SK-N-SH (cell line): ENCODE measurements at regions not wholly inside any gene's neighbourhood (a gene's known extent, or its start where the extent isn't known, plus 50 kb on each side); places are given as distances from the start of the nearest gene placed in this dataset.

Experiments
- CTCF ChIP-seq: fragments of 200-600 bp; sonication (generic); IDR thresholded peaks from 2 replicates; pipeline ENCODE4 v1.6.1; 2017; ENCODE audit warnings: antibody characterized with exemption, mild to moderate bottlenecking, moderate library complexity
- FOXM1 ChIP-seq: IDR thresholded peaks from 2 replicates; pipeline ENCODE4 v1.4.0; 2012; ENCODE audit warnings: low read depth, mild to moderate bottlenecking
- MEF2A ChIP-seq: IDR thresholded peaks from 2 replicates; pipeline ENCODE4 v1.4.0; 2012; ENCODE audit warnings: low read depth, borderline replicate concordance
- MXI1 ChIP-seq: IDR thresholded peaks from 2 replicates; pipeline ENCODE4 v1.6.1; 2012; ENCODE audit warnings: mild to moderate bottlenecking, low read depth, low read length, improper control_type of control experiment
- NFIC ChIP-seq: IDR thresholded peaks from 2 replicates; pipeline ENCODE4 v1.4.0; 2012; ENCODE audit warnings: borderline replicate concordance
- NRF1 ChIP-seq: IDR thresholded peaks from 2 replicates; pipeline ENCODE4 v1.6.1; 2012; ENCODE audit warnings: low read depth, mild to moderate bottlenecking, low read length
- POLR2AphosphoS5 ChIP-seq: IDR thresholded peaks from 2 replicates; pipeline ENCODE4 v1.6.1; 2012; ENCODE audit warnings: low read depth, low read length
- RFX5 ChIP-seq: IDR thresholded peaks from 2 replicates; pipeline ENCODE4 v1.6.1; 2012; ENCODE audit warnings: mild to moderate bottlenecking, improper control_type of control experiment, low read length
- TCF12 ChIP-seq: IDR thresholded peaks from 2 replicates; pipeline ENCODE4 v1.4.0; 2012
- TF ChIP-seq, protein P1 (sequence below): IDR thresholded peaks from 2 replicates; pipeline ENCODE4 v1.4.0; 2012; ENCODE audit warnings: low read depth, borderline replicate concordance
- TF ChIP-seq, protein P2 (sequence below): IDR thresholded peaks from 2 replicates; pipeline ENCODE4 v1.4.0; 2012; ENCODE audit warnings: low read depth, borderline replicate concordance
- TF ChIP-seq, protein P3 (sequence below): IDR thresholded peaks from 2 replicates; pipeline ENCODE4 v1.6.1; 2012; ENCODE audit warnings: mild to moderate bottlenecking, low read depth, low read length, moderate library complexity
- TF ChIP-seq, protein P4 (sequence below): IDR thresholded peaks from 2 replicates; pipeline ENCODE4 v1.4.0; 2012; ENCODE audit warnings: low read depth

GRCh38 chr2:5365871-5366461, 326.2 kb upstream of the SOX11 start:
- TF ChIP-seq, protein P1, sequence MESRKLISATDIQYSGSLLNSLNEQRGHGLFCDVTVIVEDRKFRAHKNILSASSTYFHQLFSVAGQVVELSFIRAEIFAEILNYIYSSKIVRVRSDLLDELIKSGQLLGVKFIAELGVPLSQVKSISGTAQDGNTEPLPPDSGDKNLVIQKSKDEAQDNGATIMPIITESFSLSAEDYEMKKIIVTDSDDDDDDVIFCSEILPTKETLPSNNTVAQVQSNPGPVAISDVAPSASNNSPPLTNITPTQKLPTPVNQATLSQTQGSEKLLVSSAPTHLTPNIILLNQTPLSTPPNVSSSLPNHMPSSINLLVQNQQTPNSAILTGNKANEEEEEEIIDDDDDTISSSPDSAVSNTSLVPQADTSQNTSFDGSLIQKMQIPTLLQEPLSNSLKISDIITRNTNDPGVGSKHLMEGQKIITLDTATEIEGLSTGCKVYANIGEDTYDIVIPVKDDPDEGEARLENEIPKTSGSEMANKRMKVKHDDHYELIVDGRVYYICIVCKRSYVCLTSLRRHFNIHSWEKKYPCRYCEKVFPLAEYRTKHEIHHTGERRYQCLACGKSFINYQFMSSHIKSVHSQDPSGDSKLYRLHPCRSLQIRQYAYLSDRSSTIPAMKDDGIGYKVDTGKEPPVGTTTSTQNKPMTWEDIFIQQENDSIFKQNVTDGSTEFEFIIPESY: no peak
- TF ChIP-seq MXI1 (no peak), CTCF (no peak; the same call in 1 of the 2 replicates), TCF12 (no peak), MEF2A (no peak), RFX5 (no peak), NFIC (no peak), FOXM1 (no peak), NRF1 (no peak), POLR2AphosphoS5 (no peak)
- TF ChIP-seq, protein P2, sequence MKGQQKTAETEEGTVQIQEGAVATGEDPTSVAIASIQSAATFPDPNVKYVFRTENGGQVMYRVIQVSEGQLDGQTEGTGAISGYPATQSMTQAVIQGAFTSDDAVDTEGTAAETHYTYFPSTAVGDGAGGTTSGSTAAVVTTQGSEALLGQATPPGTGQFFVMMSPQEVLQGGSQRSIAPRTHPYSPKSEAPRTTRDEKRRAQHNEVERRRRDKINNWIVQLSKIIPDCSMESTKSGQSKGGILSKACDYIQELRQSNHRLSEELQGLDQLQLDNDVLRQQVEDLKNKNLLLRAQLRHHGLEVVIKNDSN: no peak
- TF ChIP-seq, protein P3, sequence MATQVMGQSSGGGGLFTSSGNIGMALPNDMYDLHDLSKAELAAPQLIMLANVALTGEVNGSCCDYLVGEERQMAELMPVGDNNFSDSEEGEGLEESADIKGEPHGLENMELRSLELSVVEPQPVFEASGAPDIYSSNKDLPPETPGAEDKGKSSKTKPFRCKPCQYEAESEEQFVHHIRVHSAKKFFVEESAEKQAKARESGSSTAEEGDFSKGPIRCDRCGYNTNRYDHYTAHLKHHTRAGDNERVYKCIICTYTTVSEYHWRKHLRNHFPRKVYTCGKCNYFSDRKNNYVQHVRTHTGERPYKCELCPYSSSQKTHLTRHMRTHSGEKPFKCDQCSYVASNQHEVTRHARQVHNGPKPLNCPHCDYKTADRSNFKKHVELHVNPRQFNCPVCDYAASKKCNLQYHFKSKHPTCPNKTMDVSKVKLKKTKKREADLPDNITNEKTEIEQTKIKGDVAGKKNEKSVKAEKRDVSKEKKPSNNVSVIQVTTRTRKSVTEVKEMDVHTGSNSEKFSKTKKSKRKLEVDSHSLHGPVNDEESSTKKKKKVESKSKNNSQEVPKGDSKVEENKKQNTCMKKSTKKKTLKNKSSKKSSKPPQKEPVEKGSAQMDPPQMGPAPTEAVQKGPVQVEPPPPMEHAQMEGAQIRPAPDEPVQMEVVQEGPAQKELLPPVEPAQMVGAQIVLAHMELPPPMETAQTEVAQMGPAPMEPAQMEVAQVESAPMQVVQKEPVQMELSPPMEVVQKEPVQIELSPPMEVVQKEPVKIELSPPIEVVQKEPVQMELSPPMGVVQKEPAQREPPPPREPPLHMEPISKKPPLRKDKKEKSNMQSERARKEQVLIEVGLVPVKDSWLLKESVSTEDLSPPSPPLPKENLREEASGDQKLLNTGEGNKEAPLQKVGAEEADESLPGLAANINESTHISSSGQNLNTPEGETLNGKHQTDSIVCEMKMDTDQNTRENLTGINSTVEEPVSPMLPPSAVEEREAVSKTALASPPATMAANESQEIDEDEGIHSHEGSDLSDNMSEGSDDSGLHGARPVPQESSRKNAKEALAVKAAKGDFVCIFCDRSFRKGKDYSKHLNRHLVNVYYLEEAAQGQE: no peak
- TF ChIP-seq, protein P4, sequence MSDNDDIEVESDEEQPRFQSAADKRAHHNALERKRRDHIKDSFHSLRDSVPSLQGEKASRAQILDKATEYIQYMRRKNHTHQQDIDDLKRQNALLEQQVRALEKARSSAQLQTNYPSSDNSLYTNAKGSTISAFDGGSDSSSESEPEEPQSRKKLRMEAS: no peak
